Neural progenitor cell (in vitro differentiated cells): ENCODE measurements at regions not wholly inside any gene's neighbourhood (a gene's known extent, or its start where the extent isn't known, plus 50 kb on each side); places are given as distances from the start of the nearest gene placed in this dataset. TPM values are rescaled to one million over a fixed set of nuclear protein-coding genes. Genes with fewer than 3 reads are reported as not detected.

ENCODE experiments used
- DNase-seq: peaks from one replicate; pipeline ENCODE4 v3.0.0-alpha.2; 2016; ENCODE audit warnings: low spot score
- H2AFZ ChIP-seq: fragments of 200-600 bp; sonication (generic); replicated peaks from 2 replicates; pipeline ENCODE4 v1.6.1; 2016; ENCODE audit warnings: antibody characterized with exemption
- H3F3A ChIP-seq: fragments of 200-600 bp; sonication (generic); 2 replicates; pipeline ENCODE4 v1.6.1; 2016; ENCODE audit warnings: antibody characterized with exemption, low read depth
- H3K27ac ChIP-seq: fragments of 200-600 bp; sonication (generic); 2 replicates; pipeline ENCODE4 v1.5.1; 2016; ENCODE audit warnings: mild to moderate bottlenecking
- H3K27me3 ChIP-seq: fragments of 200-600 bp; sonication (generic); 2 replicates; pipeline ENCODE4 v1.6.1; 2016; ENCODE audit warnings: mild to moderate bottlenecking, moderate library complexity
- H3K36me3 ChIP-seq: fragments of 200-600 bp; sonication (generic); 2 replicates; pipeline ENCODE4 v1.5.1; 2016
- H3K4me1 ChIP-seq: fragments of 200-600 bp; sonication (generic); 2 replicates; pipeline ENCODE4 v1.6.1; 2016; ENCODE audit warnings: mixed run types
- H3K4me2 ChIP-seq: fragments of 200-600 bp; sonication (generic); 2 replicates; pipeline ENCODE4 v1.6.1; 2016
- H3K4me3 ChIP-seq: fragments of 200-600 bp; sonication (generic); 2 replicates; pipeline ENCODE4 v1.5.1; 2016
- H3K79me2 ChIP-seq: fragments of 200-600 bp; sonication (generic); 2 replicates; pipeline ENCODE4 v1.6.1; 2016; ENCODE audit warnings: low read depth
- H3K9ac ChIP-seq: fragments of 200-600 bp; sonication (generic); 2 replicates; pipeline ENCODE4 v1.6.1; 2016
- H3K9me3 ChIP-seq: fragments of 200-600 bp; sonication (generic); 2 replicates; pipeline ENCODE4 v1.5.1; 2016; ENCODE audit warnings: low read depth
- H4K20me1 ChIP-seq: fragments of 200-600 bp; sonication (generic); 2 replicates; pipeline ENCODE4 v1.6.1; 2016; ENCODE audit warnings: low read depth
- H3K27ac Mint-ChIP-seq: 3 replicates; pipeline ENCODE4 v1.8.0; 2021; ENCODE audit warnings: mixed read lengths
- H3K27me3 Mint-ChIP-seq: 2 replicates; pipeline ENCODE4 v1.8.0; 2022; ENCODE audit warnings: low read depth, mild to moderate bottlenecking, inconsistent platforms, moderate library complexity, mixed read lengths; ENCODE audit not compliant: insufficient read depth
- H3K36me3 Mint-ChIP-seq: 3 replicates; pipeline ENCODE4 v1.8.0; 2021; ENCODE audit warnings: mixed read lengths
- H3K4me1 Mint-ChIP-seq: 3 replicates; pipeline ENCODE4 v1.8.0; 2021; ENCODE audit warnings: mixed read lengths
- H3K4me3 Mint-ChIP-seq: 3 replicates; pipeline ENCODE4 v1.8.0; 2021; ENCODE audit warnings: mild to moderate bottlenecking, moderate library complexity, mixed read lengths
- H3K9me3 Mint-ChIP-seq: 3 replicates; pipeline ENCODE4 v1.8.0; 2020; ENCODE audit warnings: mixed read lengths
- CTCF ChIP-seq: fragments of 200-600 bp; sonication (generic); IDR thresholded peaks from 2 replicates; pipeline ENCODE4 v1.5.1; 2017; ENCODE audit warnings: antibody characterized with exemption, mild to moderate bottlenecking
- EZH2 ChIP-seq: fragments of 200-600 bp; sonication (generic); IDR thresholded peaks from 2 replicates; pipeline ENCODE4 v1.6.1; 2017; ENCODE audit warnings: antibody characterized with exemption, mild to moderate bottlenecking, moderate library complexity
- EZH2phosphoT487 ChIP-seq: fragments of 200-600 bp; sonication (generic); IDR thresholded peaks from 2 replicates; pipeline ENCODE4 v1.6.1; 2017; ENCODE audit warnings: antibody characterized with exemption
- microRNA-seq: library from miRNA; unstranded; fragments of <30 nt; microRNA quantifications from one replicate; pipeline ENCODE4, GENCODE V29; 2016
- small RNA-seq: library from RNA; depleted of rRNA; stranded (forward); fragments of <200 nt; gene quantifications from one replicate; pipeline ENCODE3, GENCODE V24; 2015

GRCh38 chr22:25511725-25512124, 52.8 kb upstream of the GRK3 start:
- TF ChIP-seq EZH2 (no peak), CTCF (no peak), EZH2phosphoT487 (no peak)
- H3K4me1 ChIP-seq, result peaks cover 5% of the 10 kb centered on the region
- peaks cover 3% of the 10 kb centered on the region for H3K27me3 Mint-ChIP-seq

GRCh38 chr22:25514436-25515180, 49.9 kb upstream of the GRK3 start:
- no peaks in the 10 kb centered on the region for H3K27me3 ChIP-seq
- Mint-ChIP-seq H3K9me3 (no peaks in the 10 kb centered on the region), H3K4me1 (peaks cover 4% of the 10 kb centered on the region), H3K36me3 (peaks cover 19% of the 10 kb centered on the region), H3K27me3 (no peaks in the 10 kb centered on the region), H3K4me3 (no peak overlapping the region), H3K27ac (peak overlapping the region; percentile 15)
- TF ChIP-seq EZH2 (no peak), CTCF (no peak), EZH2phosphoT487 (no peak)
- peaks cover 5% of the 10 kb centered on the region for H3K4me1 ChIP-seq
- H4K20me1 ChIP-seq, result no peaks in the 10 kb centered on the region
- no peaks in the 10 kb centered on the region for H3K79me2 ChIP-seq
- H3K9me3 ChIP-seq, result no peaks in the 10 kb centered on the region
- H2AFZ ChIP-seq, result peak overlapping the region; percentile 40
- no peak overlapping the region for H3K4me3 ChIP-seq
- no peak for DNase-seq
- no peaks in the 10 kb centered on the region for H3K36me3 ChIP-seq
- H3F3A ChIP-seq, result no peaks in the 10 kb centered on the region
- no peak overlapping the region for H3K27ac ChIP-seq
- no peak overlapping the region for H3K9ac ChIP-seq
- no peak overlapping the region for H3K4me2 ChIP-seq

More at GRCh38 chr22:25511725-25512124, 52.8 kb upstream of the GRK3 start:
- H3K4me2 ChIP-seq, result no peak overlapping the region
- H3K27ac Mint-ChIP-seq, result no peak overlapping the region
- no peaks in the 10 kb centered on the region for H3K27me3 ChIP-seq
- no peak overlapping the region for H3K27ac ChIP-seq
- peaks cover 21% of the 10 kb centered on the region for H3K36me3 Mint-ChIP-seq
- no peaks in the 10 kb centered on the region for H3K36me3 ChIP-seq
- no peaks in the 10 kb centered on the region for H3K79me2 ChIP-seq
- no peaks in the 10 kb centered on the region for H3F3A ChIP-seq
- no peak overlapping the region for H3K4me3 ChIP-seq
- no peaks in the 10 kb centered on the region for H3K9me3 Mint-ChIP-seq
- H3K4me1 Mint-ChIP-seq, result peaks cover 4% of the 10 kb centered on the region
- H4K20me1 ChIP-seq, result no peaks in the 10 kb centered on the region
- DNase-seq, result no peak
- H3K4me3 Mint-ChIP-seq, result no peak overlapping the region
- no peak overlapping the region for H3K9ac ChIP-seq
- no peaks in the 10 kb centered on the region for H3K9me3 ChIP-seq
- H2AFZ ChIP-seq, result no peak overlapping the region

Small RNA genes in the stretch of these regions (microRNA-seq; reads per million reads assigned to microRNA genes)
- gene MIR6817, result not detected

Small RNA genes in the stretch of these regions (small RNA-seq; reads per million reads assigned to genes)
- gene IGLL3P (not detected), gene MIR6817 (not detected)
